NCI-H345 treated with DMSO at 0.1 percent for 48 hours (cell line): ENCODE measurements at regions not wholly inside any gene's neighbourhood (a gene's known extent, or its start where the extent isn't known, plus 50 kb on each side); places are given as distances from the start of the nearest gene placed in this dataset.
"Not testable (repeated sequence)": the region's sequence is repeated elsewhere in the genome, so short reads cannot be mapped to it uniquely, and the experiment has no call there.

ENCODE experiments used
- DNase-seq: peaks from one replicate; lab custom pipeline; 2025; ENCODE audit not compliant: unreplicated experiment; lab: John Stamatoyannopoulos, UW

DNA sequence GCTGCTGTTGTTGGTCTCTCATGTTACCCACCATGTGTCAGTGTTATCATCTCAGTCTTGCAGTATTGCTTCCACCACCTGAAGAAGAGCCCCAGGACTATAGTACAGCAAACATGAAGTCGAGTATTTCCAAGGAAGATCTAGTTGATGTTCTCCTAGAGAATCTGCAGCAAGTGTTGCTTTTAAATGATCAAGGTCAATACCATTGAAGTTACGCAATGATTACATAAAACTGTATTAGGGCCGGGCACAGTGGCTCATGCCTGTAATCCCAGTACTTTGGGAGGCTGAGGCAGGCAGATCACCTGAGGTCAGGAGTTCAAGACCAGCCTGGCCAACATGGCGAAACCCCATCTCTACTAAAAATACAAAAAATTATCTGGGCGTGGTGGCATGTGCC, 173.9 kb downstream of the TJP1 start:
- DNase-seq: not testable (repeated sequence)

DNA sequence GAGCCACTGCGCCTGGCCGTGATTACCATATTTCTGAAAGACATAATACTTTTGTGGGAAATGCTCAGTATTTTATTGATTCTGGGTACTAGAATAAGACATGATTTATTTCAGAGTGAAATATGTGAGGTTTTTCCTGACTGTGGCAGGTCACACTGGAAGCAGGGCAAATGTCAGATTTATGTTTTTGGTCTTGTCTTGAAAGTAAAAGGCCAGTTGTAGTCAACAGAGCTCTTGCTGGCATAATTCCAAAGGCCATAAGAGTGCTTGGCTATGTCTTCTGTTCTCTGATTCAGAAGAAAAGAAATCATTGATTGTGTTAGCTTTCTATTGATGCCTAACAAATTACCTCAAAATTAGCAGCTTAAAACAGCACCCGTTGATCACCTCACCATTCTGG, 176.4 kb downstream of the TJP1 start:
- DNase-seq: no peak

- not testable (repeated sequence) for DNase-seq
These were observed 177.9 kb downstream of the TJP1 start for GRCh38 chr15:29644361-29644760.

- no peak for DNase-seq
These were observed 183.5 kb downstream of the TJP1 start for GRCh38 chr15:29638781-29639180.

GRCh38 chr15:29638011-29638410, 184.3 kb downstream of the TJP1 start:
- no peak for DNase-seq

DNA sequence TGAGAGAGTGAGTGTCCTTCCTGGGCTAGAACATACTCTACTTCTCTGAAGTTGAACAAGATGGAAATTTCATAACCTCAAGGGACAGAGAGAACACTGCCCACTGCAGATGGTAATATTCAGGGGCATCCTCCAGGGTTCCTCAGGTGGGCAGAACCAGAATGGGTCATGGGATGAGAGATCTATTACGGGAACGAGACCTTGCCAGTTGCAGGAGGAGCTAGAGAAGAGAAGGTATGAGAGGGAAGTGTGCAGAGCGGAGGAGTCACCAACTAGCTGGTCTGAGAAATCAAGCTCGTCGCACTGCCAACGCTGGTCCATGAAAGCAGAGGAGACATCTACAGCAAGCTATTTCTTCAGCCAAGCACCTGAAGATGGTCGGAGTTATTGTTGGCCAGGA, 184.7 kb downstream of the TJP1 start:
- no peak for DNase-seq

DNA sequence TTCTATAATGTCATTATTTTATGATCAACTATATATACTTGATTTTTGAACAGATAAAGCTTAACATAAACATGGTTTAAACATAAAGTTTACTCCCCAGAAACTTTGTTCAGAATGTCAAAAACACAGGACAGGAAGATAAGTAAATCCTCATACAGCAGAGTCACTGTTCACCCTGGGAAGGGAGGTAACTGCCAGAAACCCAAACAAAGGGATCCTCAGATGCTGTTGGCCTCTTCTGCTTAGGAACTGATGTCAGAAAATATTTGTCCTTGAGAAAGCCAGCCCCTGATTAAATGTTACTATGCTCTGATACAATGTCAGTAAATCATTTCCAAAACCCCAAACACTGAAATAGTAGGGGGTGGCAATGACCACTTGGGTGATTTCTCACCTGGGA, 185.3 kb downstream of the TJP1 start:
- DNase-seq: no peak

DNA sequence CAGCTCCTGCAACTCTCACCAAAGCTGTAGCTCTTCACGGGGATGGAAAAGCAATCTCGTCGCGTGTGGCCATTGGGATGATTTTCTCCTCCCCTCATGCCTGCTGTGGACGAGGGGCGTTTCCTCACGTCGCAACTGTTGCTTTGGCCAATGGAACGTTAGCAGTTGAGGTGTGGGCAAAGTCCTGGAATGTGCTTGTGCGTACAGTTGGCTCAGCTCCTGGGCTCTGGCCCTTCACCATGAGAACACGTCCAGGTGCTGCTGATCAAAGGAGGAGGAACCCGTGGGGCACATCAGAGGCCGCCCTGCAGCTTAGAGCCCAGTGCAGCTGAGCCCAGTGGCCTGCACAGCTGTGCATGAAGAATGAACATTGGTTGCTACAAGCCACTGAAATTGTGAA, 186.1 kb downstream of the TJP1 start:
- no peak for DNase-seq

GRCh38 chr15:29635513-29636098, 186.7 kb downstream of the TJP1 start:
- DNase-seq: no peak

DNA sequence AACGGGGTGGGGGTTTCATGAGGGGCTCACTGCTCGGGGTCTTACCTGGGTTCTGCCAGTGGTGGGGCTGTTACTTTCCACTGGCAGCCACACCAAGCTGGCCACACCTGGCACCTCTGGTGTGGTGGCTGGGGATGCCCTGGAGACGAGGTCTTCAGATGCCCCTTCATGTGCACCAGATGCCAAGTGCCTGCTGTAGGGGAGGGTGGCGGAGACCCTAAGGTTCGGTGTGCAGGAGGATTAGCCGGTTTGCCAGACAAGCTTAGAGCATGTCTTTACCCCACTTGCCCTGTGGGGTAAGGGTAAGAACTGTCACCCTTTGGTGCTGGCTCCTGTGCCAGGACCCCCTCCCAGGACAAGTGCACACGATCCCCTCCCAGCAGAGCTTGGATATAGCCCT, 188.3 kb downstream of the TJP1 start:
- no peak for DNase-seq

DNA sequence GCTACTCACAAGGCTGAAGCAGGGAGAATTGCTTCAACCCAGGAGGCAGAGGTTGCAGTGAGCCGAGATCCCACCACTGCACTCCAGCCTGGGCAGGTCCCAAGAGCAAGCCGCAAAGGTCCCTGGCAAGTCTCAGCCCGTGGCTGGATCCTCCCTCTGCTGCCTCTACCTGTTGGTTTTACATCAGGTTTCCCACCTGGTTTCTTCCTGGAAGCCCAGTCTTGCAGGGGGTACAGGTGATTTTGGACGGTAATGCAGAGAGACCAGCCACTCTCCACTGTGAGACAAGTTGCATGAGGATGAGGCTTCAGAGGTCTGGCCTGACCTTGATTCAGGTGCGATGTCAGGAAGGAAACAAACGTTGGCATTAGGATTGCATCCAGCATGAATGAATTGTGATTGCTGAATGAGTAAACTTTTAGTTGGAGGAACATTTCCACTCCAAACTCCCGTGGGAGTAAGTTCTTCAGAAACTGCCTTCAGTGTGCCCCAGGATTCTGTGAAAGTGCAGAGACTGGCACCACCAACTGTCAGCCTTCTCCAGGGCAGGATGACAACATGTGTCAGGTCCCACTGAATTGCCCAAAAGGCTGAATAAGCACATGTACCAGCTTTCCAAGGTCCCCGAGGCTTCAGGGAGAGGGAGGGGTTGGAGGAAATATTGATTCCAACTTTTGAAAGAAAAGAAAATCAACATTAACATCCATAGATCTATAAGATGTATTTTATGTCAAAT, 189.4 kb downstream of the TJP1 start:
- no peak for DNase-seq

GRCh38 chr15:29631076-29632070, 190.9 kb downstream of the TJP1 start:
- peak; percentile 1 for DNase-seq

DNA sequence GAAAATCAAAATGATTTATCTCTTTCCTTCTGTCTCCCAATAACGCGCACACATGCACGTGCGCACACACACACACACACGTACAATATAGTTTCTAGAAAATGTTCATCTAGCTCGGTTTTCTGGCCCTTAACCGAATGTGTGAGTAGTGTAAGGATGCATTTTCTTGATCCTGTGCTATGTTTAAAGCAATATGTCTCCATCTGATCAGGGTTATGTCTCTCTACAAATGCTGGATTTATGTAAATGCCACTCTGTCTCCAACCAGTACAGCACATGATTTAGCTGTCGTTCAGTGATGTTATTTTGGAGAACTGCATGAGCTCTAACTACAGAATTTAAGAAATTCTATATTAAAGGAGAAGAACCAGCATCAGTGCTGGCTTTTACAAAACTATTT, 198.0 kb downstream of the TJP1 start:
- no peak for DNase-seq

DNA sequence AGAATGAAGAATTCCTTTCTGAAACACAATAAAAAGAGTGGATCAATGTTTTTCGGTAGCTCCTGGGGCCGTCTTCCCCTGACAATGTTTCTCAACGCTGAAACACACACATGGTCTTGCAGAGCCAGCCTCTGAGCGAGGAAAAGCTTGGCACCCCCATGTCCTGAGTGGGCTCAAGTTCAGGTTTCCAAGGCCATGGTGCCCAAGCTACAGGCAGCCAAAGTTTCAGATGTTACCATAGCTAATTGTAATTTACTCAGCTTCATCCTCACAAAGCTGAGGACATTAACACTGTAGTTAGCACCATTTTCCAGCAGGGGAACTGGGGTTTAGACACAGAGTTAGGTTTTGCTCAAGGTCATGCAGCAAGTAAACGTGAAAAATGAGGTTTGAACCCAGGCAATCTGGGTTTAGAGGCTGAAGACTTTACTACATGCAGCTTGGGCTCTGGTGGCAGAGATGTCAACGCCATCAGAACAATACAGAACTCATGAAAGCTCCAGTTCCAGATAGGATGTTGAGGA, 199.1 kb downstream of the TJP1 start:
- DNase-seq: no peak

- no peak for DNase-seq
These were observed 199.6 kb downstream of the TJP1 start for GRCh38 chr15:29622637-29623036.

DNA sequence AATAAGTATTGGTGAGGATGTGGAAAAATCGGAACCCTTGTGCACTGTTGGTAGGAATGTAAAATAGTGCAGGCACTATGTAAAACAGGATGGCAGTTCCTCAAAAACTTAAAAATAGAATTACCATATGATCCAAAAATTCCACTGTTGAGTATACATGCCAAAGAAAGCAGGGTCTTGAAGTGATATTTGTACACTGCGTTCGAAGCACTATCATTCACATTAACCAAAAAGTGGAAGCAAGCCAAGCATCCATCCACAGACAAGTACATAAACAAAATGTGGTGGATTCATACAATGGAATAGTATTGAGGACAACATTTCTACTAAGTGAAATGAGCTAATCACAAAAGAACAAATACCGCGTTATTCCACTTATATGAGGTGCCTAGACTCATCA, 200.7 kb downstream of the TJP1 start:
- DNase-seq: no peak

DNA sequence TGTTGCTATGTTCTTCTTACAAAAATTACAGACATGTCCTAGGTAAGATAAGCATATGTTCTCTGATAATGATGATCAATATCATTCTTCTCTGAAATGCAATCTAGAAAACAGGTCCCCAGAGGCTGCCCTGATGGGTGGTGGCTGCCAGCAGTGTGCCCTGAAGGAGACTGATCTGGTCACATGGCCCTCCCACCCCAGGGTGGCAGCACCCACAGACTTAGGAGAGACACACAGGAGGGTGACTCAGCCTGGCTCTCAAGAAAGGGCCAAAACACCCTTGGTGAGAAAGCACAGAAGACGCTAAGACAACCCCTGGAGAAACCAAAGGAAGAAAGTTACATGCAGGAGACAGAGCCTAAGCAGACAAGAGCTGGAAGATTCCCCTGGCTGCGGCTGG, 203.7 kb downstream of the TJP1 start:
- DNase-seq: no peak

DNA sequence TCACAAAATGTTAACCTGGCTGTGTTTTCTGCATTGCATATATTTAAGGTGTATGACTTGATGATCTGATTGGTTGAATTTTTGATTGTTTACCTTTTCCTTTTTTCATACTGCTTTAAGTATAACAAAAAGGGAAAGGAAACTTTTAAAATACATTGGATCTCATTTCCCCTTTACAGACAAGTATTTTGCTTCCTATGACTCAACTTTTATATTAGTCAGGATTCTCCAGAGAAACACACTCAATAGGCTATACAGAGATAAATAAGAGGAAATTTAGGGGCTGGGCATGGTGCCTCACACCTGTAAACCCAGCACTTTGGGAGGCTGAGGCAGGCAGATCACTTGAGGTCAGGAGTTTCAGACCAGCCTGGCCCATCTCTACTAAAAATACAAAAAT, 205.8 kb downstream of the TJP1 start:
- no peak for DNase-seq

DNA sequence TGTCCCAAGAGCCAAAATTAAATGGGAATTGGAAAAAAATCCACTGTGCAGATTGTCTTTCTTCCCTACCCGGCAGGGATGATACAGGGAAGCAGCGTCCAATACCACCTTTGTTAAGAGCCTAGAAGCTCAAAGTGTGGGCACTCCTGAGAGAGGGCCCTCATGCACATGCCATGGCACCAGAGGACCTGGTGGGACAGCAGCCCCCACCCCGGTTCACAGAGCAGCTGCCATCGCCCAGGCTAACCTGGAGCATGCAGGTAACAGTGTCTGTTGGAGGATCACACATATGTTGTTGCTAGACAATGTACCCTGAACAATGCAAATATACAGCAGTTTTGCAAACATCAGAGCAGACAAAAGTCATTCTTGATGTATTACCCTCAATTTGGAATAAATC, 206.5 kb downstream of the TJP1 start:
- no peak for DNase-seq

- DNase-seq: no peak
These were observed 208.3 kb downstream of the TJP1 start for GRCh38 chr15:29613951-29614382.

DNA sequence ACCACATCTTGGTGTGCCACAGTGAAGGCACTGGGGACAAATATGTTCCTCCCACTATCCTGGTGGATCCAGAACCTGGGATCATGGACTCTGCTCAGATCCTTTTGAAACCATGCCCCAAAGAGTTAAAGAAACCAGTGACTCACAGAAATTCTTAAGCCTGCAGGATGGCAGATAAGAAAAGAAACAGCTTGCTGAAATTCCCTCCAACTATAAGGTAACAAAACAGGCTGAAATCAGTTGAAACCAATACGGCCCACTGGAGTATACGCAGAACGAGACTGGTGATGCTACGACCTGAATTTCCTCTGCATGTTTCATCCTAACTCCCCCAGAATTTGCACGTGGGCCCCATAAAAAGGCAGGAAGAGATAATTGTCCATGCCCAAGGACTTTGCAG, 209.6 kb downstream of the TJP1 start:
- no peak for DNase-seq

DNA sequence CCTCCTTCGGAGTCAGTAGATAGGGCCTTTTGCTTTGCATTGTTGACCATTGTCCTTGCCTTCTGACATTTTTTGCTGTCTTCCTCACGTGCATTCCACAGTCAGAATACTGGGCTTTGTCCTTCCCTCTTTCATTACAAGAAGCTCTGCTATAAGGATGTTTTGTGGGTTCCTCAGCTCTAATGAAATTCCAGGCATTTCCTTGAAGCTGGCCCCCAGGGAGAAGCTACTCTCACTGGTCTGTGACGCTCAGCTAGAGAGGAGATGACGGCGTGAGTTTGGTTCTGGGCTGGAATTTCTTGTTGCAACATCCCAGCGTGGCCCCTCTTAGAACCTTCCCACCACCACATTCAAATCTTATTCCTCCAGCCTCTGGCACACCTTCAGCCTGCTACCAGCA, 210.2 kb downstream of the TJP1 start:
- DNase-seq: no peak
